H1 (cell line): ENCODE measurements at regions not wholly inside any gene's neighbourhood (a gene's known extent, or its start where the extent isn't known, plus 50 kb on each side); places are given as distances from the start of the nearest gene placed in this dataset.

Experiments used
- CTCF ChIA-PET: fragments of 300-600 bp; sonication (Branson Sonifier 250); formaldehyde crosslinking; loops from one replicate; lab custom pipeline; 2021; ENCODE audit not compliant: partially characterized antibody; lab: Charles Lee
- POLR2A ChIA-PET: fragments of 300-600 bp; sonication (Branson Sonifier 250); formaldehyde crosslinking; loops from one replicate; lab custom pipeline; 2021; ENCODE audit warnings: inconsistent platforms; ENCODE audit not compliant: partially characterized antibody; lab: Charles Lee
- DNase-seq, 2 experiments: peaks; one replicate each; pipeline versions ENCODE4 v3.0.0 to v3.0.0-alpha.2; 2010 to 2022; ENCODE audit warnings: low spot score in 2 of 2, low read depth in 1 of 2, mixed read lengths in 1 of 2
- FAIRE-seq: peaks from 2 replicates; lab custom pipeline; 2011; peaks lifted over from hg19 to GRCh38; lab: Jason Lieb, UNC
- H2AFZ ChIP-seq: 2 replicates; pipeline ENCODE4 v1.8.1; 2012; ENCODE audit warnings: low read length, inconsistent platforms
- H2AK5ac ChIP-seq: 2 replicates; pipeline ENCODE4 v1.6.1; 2013; ENCODE audit warnings: low read depth, low read length
- H2BK120ac ChIP-seq: replicated peaks from 2 replicates; pipeline ENCODE3; 2013; ENCODE audit warnings: low read depth, low read length, inconsistent platforms
- H2BK12ac ChIP-seq: 2 replicates; pipeline ENCODE4 v1.6.1; 2013; ENCODE audit warnings: low read depth, low read length
- H2BK15ac ChIP-seq: 2 replicates; pipeline ENCODE4 v1.6.1; 2013; ENCODE audit warnings: low read length
- H2BK20ac ChIP-seq: 2 replicates; pipeline ENCODE4 v1.6.1; 2013; ENCODE audit warnings: low read length
- H2BK5ac ChIP-seq: 2 replicates; pipeline ENCODE4 v1.6.1; 2013; ENCODE audit warnings: low read depth, low read length
- H3K14ac ChIP-seq: 2 replicates; pipeline ENCODE4 v1.6.1; 2013; ENCODE audit warnings: inconsistent platforms; ENCODE audit not compliant: insufficient read length
- H3K18ac ChIP-seq: 2 replicates; pipeline ENCODE4 v1.6.1; 2013; ENCODE audit warnings: low read length; ENCODE audit errors: extremely low read depth
- H3K23ac ChIP-seq: 2 replicates; pipeline ENCODE4 v1.6.1; 2013; ENCODE audit warnings: inconsistent platforms; ENCODE audit not compliant: insufficient read length
- H3K23me2 ChIP-seq: 2 replicates; pipeline ENCODE4 v1.6.1; 2013; ENCODE audit warnings: low read depth, low read length
- H3K27ac ChIP-seq: 2 replicates; pipeline ENCODE4 v1.6.1; 2011; ENCODE audit warnings: low read depth, low read length, inconsistent platforms
- H3K27me3 ChIP-seq, 4 experiments: replicated peaks in 1 of 4; 1 replicate in 1 of 4; 2 replicates in 3 of 4; pipeline versions ENCODE4 v1.6.1 to v1.8.1; 2011 to 2013; ENCODE audit warnings: low read length in 3 of 4, mild to moderate bottlenecking in 3 of 4, inconsistent platforms in 2 of 4, mixed read lengths in 2 of 4, moderate library complexity in 1 of 4; ENCODE audit not compliant: control insufficient read depth in 3 of 4, insufficient read depth in 3 of 4; ENCODE audit errors: extremely low read depth in 1 of 4
- H3K36me3 ChIP-seq, 4 experiments: 2 replicates each; pipeline versions ENCODE4 v1.6.1 to v1.8.1; 2011 to 2013; ENCODE audit warnings: mild to moderate bottlenecking in 4 of 4, low read length in 3 of 4, moderate library complexity in 2 of 4, control low read depth in 1 of 4, inconsistent platforms in 1 of 4; ENCODE audit not compliant: insufficient read depth in 4 of 4, control insufficient read depth in 2 of 4
- H3K4ac ChIP-seq: replicated peaks from 2 replicates; pipeline ENCODE3; 2013; ENCODE audit warnings: low read length, low read depth, mixed read lengths, inconsistent platforms; ENCODE audit not compliant: insufficient read length
- H3K4me1 ChIP-seq, 4 experiments: replicated peaks in 1 of 4; 1 replicate in 1 of 4; 2 replicates in 3 of 4; pipeline versions ENCODE4 v1.6.1 to v1.8.1; 2011 to 2013; ENCODE audit warnings: low read length in 3 of 4, inconsistent platforms in 2 of 4, mixed read lengths in 1 of 4; ENCODE audit not compliant: insufficient read depth in 4 of 4, control insufficient read depth in 3 of 4
- H3K4me2 ChIP-seq, 2 experiments: 2 replicates each; pipeline versions ENCODE4 v1.6.1 to v1.8.1; 2011 to 2013; ENCODE audit warnings: low read depth in 2 of 2, low read length in 2 of 2, control low read depth in 1 of 2, inconsistent platforms in 1 of 2, mild to moderate bottlenecking in 1 of 2; ENCODE audit not compliant: insufficient read depth in 1 of 2
- H3K4me3 ChIP-seq, 4 experiments: fragments of 200-600, 300-600 bp in 1 of 4; sonication (generic), shearing (Covaris generic), sonication (Bioruptor Twin) in 1 of 4; 2 replicates each; pipeline versions ENCODE4 v1.5.1 to v1.8.1; 2011 to 2016; ENCODE audit warnings: low read length in 4 of 4, low read depth in 3 of 4, control low read depth in 2 of 4, inconsistent platforms in 2 of 4, mild to moderate bottlenecking in 2 of 4, mixed read lengths in 1 of 4, moderate library complexity in 1 of 4; ENCODE audit not compliant: insufficient read depth in 2 of 4; ENCODE audit errors: extremely low read depth in 1 of 4
- H3K56ac ChIP-seq: replicated peaks from 2 replicates; pipeline ENCODE3; 2013; ENCODE audit warnings: low read depth, mild to moderate bottlenecking, mixed read lengths, low read length, inconsistent platforms; ENCODE audit not compliant: insufficient read length
- H3K79me1 ChIP-seq: 2 replicates; pipeline ENCODE4 v1.6.1; 2013; ENCODE audit warnings: low read depth, low read length, control low read depth
- H3K79me2 ChIP-seq, 2 experiments: 2 replicates each; pipeline versions ENCODE4 v1.6.1 to v1.8.1; 2012 to 2013; ENCODE audit warnings: low read length in 2 of 2, mild to moderate bottlenecking in 2 of 2, inconsistent platforms in 1 of 2; ENCODE audit not compliant: insufficient read depth in 2 of 2, control insufficient read depth in 1 of 2
- H3K9ac ChIP-seq, 4 experiments: replicated peaks in 1 of 4; 1 replicate in 1 of 4; 2 replicates in 3 of 4; pipeline versions ENCODE4 v1.6.1 to v1.8.1; 2011 to 2013; ENCODE audit warnings: low read depth in 3 of 4, low read length in 3 of 4, control low read depth in 2 of 4, mild to moderate bottlenecking in 2 of 4, moderate library complexity in 2 of 4, inconsistent platforms in 1 of 4; ENCODE audit errors: extremely low read depth in 1 of 4
- H3K9me3 ChIP-seq, 2 experiments: 2 replicates each; pipeline versions ENCODE4 v1.6.1 to v1.8.1; 2012 to 2013; ENCODE audit warnings: mild to moderate bottlenecking in 2 of 2, moderate library complexity in 2 of 2, control low read depth in 1 of 2, inconsistent platforms in 1 of 2, low read depth in 1 of 2, low read length in 1 of 2, mixed read lengths in 1 of 2; ENCODE audit not compliant: insufficient read depth in 2 of 2
- H4K20me1 ChIP-seq, 2 experiments: replicated peaks in 1 of 2; 2 replicates each; pipeline versions ENCODE3 to v1.8.1; 2011 to 2013; ENCODE audit warnings: inconsistent platforms in 2 of 2, low read length in 2 of 2, mild to moderate bottlenecking in 1 of 2; ENCODE audit not compliant: insufficient read depth in 2 of 2, control insufficient read depth in 1 of 2
- H4K5ac ChIP-seq: 2 replicates; pipeline ENCODE4 v1.6.1; 2013; ENCODE audit warnings: low read length, low read depth, mixed read lengths, inconsistent platforms; ENCODE audit not compliant: insufficient read length
- H4K8ac ChIP-seq: 2 replicates; pipeline ENCODE4 v1.8.0; 2013; ENCODE audit warnings: mild to moderate bottlenecking, moderate library complexity, low read length, inconsistent platforms; ENCODE audit not compliant: insufficient read depth; ENCODE audit errors: extremely low read depth
- H4K91ac ChIP-seq: replicated peaks from 2 replicates; pipeline ENCODE3; 2013; ENCODE audit warnings: low read length, mixed read lengths, inconsistent platforms; ENCODE audit not compliant: insufficient read length
- BRCA1 ChIP-seq: IDR thresholded peaks from 2 replicates; pipeline ENCODE4 v1.6.1; 2012; ENCODE audit warnings: low read depth, low read length, improper control_type of control experiment
- CEBPB ChIP-seq: IDR thresholded peaks from 2 replicates; pipeline ENCODE4 v1.6.1; 2012; ENCODE audit warnings: low read depth, low read length
- CHD1 ChIP-seq: IDR thresholded peaks from 2 replicates; pipeline ENCODE4 v1.6.1; 2012; ENCODE audit warnings: low read depth, low read length, improper control_type of control experiment
- CREB1 ChIP-seq: IDR thresholded peaks from 2 replicates; pipeline ENCODE4 v1.6.1; 2012; ENCODE audit warnings: inconsistent platforms
- E2F6 ChIP-seq: IDR thresholded peaks from 2 replicates; pipeline ENCODE4 v1.6.1; 2012; ENCODE audit warnings: inconsistent platforms
- EZH2 ChIP-seq: fragments of 200-600 bp; sonication (generic); IDR thresholded peaks from 2 replicates; pipeline ENCODE4 v1.7.1; 2012; ENCODE audit warnings: low read depth, mild to moderate bottlenecking, moderate library complexity, low read length, inconsistent platforms; ENCODE audit not compliant: severe bottlenecking
- HDAC6 ChIP-seq: IDR thresholded peaks from one replicate; pipeline ENCODE4 v1.7.1; 2012; ENCODE audit warnings: low read depth, mild to moderate bottlenecking, inconsistent platforms, low read length, moderate library complexity
- KDM1A ChIP-seq: fragments of 200-600, 300-600 bp; sonication (generic); IDR thresholded peaks from 2 replicates; pipeline ENCODE4 v1.7.1; 2016; ENCODE audit warnings: mild to moderate bottlenecking, low read length, borderline replicate concordance
- KDM4A ChIP-seq: IDR thresholded peaks from one replicate; pipeline ENCODE4 v1.7.1; 2012; ENCODE audit warnings: low read depth, mild to moderate bottlenecking, moderate library complexity, low read length, inconsistent platforms; ENCODE audit not compliant: severe bottlenecking
- NRF1 ChIP-seq: IDR thresholded peaks from 2 replicates; pipeline ENCODE4 v1.6.1; 2011; ENCODE audit warnings: mild to moderate bottlenecking, low read depth, low read length, improper control_type of control experiment
- SIX5 ChIP-seq: IDR thresholded peaks from 2 replicates; pipeline ENCODE4 v1.6.1; 2011; ENCODE audit warnings: mild to moderate bottlenecking, low read depth, low read length
- TAF7 ChIP-seq: optimal IDR thresholded peaks from 2 replicates; pipeline ENCODE3; 2011; ENCODE audit warnings: low read depth, mild to moderate bottlenecking, inconsistent platforms, low read length, moderate library complexity, borderline replicate concordance
- YY1 ChIP-seq: IDR thresholded peaks from 2 replicates; pipeline ENCODE4 v1.6.1; 2011; ENCODE audit warnings: low read depth, mild to moderate bottlenecking, low read length
- WGBS, 2 experiments: shearing (Covaris generic) in 1 of 2; methylation state at CpG; one replicate each; pipeline versions ENCODE4 v1.1.6 to v1.1.7; 2013 to 2015; ENCODE audit warnings: low lambda C conversion rate in 2 of 2, mixed read lengths in 2 of 2, inconsistent platforms in 1 of 2, low coverage in 1 of 2, missing lambda C conversion rate in 1 of 2; ENCODE audit not compliant: insufficient replicate concordance in 2 of 2, insufficient coverage in 1 of 2, insufficient read length in 1 of 2; ENCODE audit errors: extremely low coverage in 1 of 2, missing lambda C conversion rate in 1 of 2; 5-methylcytosine and 5-hydroxymethylcytosine counted together

- Histone ChIP-seq H3K9me3 (no peaks in the 10 kb centered on the region), H3K4ac (no peak overlapping the region), H2BK120ac (no peak overlapping the region), H2BK12ac (no peak overlapping the region), H3K56ac (no peak overlapping the region), H4K5ac (no peak overlapping the region), H3K23me2 (peaks cover 1% of the 10 kb centered on the region; the same call in 1 of the 2 replicates), H2BK15ac (no peak overlapping the region), H4K20me1 (no peaks in the 10 kb centered on the region), H2BK5ac (no peak overlapping the region), H3K27me3 (no peaks in the 10 kb centered on the region), H3K4me2 (no peak overlapping the region), H3K79me2 (no peaks in the 10 kb centered on the region), H3K23ac (no peak overlapping the region), H4K8ac (no peak overlapping the region), H2AK5ac (no peak overlapping the region), H3K18ac (no peak overlapping the region), H3K14ac (no peak overlapping the region), H3K36me3 (no peaks in the 10 kb centered on the region), H2AFZ (no peak overlapping the region), H3K9ac (no peak overlapping the region), H2BK20ac (no peak overlapping the region), H3K27ac (no peak overlapping the region), H3K4me1 (no peaks in the 10 kb centered on the region), H3K79me1 (no peaks in the 10 kb centered on the region), H3K4me3 (no peak overlapping the region), H4K91ac (no peak overlapping the region)
- ChIA-PET CTCF (interaction anchor here (0.8 to 0.9 kb wide), 2 partner anchors 688 to 878 kb away, joined by 3 to 4 read pairs; partner anchors contain the start of gene CRYBG1), POLR2A (no interaction called here)
- DNase-seq (no peak), FAIRE-seq (no peak)
- no peak for TF ChIP-seq NRF1
- TF ChIP-seq KDM4A, result no peak
- no peak for TF ChIP-seq E2F6
- no peak for TF ChIP-seq KDM1A
- TF ChIP-seq TAF7, result no peak
- no peak for TF ChIP-seq CHD1
- TF ChIP-seq SIX5, result no peak
- no peak for TF ChIP-seq CEBPB
- TF ChIP-seq EZH2, result no peak
- TF ChIP-seq HDAC6, result no peak
- TF ChIP-seq BRCA1, result no peak
- TF ChIP-seq CREB1, result no peak
- no peak for TF ChIP-seq YY1
- WGBS, 2 experiments, result 95% methylated on average over 2 of the region's 2 CpGs; no CpG with 5 or more reads in 1 of the 2 experiments
Measured at GRCh38 chr6:105482227-105482844, 79.5 kb upstream of the PREP start.
